HG02970 (cell line): ENCODE measurements at regions not wholly inside any gene's neighbourhood (a gene's known extent, or its start where the extent isn't known, plus 50 kb on each side); places are given as distances from the start of the nearest gene placed in this dataset.

Experiments
- ATAC-seq: cut with Tn5 transposase; IDR thresholded peaks from one replicate; pipeline ENCODE4 v1.9.1; 2021; ENCODE audit warnings: mild to moderate bottlenecking, moderate library complexity, moderate number of reproducible peaks; ENCODE audit not compliant: unreplicated experiment, low FRiP score

DNA sequence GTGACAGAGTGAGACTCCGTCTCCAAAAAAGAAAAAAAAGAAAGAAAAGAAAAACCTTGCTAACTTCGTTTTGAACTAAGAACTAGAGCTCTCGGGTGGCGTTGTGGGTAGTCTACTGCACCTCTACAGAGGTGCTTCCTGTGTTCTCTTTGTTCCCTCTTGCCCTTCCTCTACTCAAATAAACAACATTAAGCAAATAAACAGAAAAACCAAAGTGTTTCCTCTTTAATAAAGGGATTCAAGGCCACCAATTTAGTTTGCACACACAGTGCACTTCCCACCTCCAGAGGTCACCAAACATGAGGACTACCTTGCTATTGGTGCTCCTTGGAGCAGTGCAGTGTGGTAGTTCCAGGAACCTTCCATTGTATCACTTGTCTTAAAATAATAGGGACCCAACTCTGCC, 354.2 kb upstream of the TBL1XR1 start:
- ATAC-seq = no peak

DNA sequence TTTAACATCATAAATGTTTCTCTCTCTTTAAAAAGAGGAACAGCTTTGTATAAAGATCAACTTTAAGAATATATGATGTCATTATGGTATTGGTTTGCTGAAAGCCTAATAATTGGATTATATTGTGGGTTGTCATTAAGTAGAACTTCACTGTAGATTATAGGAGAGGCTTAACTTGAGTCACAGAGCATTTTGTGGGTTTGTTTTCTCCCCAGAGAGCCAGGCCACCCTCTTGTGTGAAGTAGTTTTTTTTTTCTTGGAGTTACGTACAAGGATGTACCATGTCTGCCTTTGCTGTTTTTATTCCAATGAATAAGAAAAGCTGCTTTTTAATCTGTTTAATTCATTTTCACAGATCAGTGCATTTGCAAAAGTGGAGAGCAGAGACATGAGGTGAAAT, 354.8 kb upstream of the TBL1XR1 start:
- no peak for ATAC-seq

DNA sequence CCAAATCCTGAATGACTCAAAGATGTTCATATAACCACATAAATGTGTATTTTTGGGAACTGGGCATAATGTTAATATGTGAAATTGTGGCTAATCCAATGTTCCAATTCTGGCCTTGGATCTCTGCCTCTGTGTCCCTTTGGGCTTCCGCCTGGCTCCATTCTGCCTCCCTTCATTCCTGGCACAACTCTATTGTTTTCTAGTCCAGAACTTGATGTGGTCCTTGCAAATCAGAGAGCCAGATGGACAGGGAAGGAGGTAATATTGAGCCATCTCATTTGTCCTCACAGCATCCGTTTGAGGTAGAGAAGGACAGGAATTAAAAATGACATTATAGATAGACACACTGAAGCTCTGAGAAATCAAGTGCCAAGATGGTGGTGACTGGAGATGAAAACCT, 355.7 kb upstream of the TBL1XR1 start:
- ATAC-seq = no peak

DNA sequence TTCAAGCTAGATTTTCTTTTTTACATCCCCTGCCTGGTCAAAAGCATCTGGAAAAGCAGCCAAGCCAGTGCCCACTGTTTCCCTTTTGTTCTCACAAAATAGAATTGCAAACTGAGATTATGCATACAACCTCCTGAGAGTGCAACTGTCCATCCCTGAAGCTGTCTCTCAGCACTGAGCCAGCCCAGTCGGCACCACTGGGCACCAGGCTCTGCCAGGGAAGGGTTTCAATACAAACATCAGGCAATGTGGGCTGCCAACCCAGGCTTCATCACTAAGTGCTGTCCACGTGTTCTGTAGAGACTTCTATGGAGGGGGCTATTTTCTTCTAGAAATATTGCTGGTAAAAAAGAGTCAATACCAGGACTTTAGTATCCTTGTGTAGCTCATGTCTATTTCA, 356.3 kb upstream of the TBL1XR1 start:
- no peak for ATAC-seq

DNA sequence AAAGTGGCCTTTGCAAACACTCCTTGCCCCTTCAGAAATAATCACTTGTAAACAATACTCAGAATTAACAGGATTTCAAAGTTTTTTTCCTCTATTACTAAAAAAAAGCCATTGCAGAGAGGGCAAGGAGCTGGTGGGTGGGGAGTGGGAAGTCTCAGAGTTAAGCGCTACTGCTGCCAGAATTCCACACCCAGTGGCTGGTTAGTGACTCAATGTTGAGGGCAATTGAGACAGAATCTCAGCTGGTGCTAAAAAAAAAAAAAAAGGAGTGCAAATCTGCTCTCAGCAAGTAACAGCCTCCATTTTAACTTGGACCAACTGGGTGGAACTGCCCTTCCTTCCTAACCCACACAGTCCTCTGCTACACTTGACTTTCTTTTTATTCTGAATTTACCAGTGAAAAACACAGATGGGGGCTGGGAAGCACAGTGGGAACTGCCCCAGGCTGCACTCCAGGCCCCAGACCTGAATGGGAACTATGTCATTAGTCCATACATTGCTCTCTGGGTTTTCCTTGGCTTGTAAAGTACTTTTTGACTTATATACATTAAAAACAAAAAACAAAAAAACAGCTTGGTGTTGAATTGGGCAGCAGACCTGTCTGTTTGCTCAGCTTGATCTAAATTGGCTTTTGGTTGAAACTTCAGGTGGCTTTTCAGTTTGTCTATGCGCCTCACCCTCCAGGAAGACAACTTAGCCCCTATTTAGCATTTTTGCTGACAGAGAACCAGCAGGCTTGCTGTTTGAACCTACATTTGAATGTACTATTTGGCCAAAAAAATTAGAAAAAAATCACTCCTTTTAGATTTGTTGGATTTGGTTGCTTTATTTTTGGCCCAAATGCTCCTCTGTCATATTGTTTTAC, 357.8 kb upstream of the TBL1XR1 start:
- no peak for ATAC-seq

DNA sequence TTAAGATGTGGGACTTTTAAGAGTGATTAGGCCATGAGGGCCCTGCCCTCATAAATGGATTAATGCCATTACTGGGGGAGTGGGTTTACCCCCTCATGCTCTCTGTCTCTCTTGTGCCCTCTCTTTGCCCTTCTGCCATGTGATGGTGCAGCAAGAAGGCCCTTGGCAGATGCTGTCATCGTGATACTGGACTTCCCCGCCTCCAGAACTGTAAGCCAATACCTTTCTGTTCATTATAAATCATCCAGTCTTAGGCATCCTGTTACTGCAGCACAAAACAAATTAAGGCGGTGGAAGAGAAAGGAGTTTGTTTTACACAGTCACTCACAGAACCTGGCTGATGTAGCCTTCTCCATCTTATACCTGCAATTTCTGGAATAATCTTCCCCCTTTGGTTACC, 360.3 kb upstream of the TBL1XR1 start:
- ATAC-seq = no peak

DNA sequence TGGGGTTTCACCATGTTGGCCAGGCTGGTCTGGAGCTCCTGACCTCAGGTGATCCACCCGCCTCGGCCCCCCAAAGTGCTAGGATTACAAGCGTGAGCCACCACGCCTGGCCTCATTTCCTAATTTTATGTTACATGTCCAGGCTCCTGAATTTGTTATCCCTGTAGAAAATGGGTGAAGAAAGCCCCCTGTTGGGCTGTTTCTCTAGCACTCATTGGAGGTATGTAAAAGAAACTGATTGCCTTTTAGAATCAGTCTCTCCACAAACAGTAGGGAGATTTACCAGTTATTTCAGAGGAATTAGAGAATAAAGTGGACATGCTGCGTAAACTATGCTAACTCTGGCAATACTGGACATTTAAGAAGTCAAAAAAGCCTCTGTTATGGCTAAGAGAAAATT, 364.1 kb upstream of the TBL1XR1 start:
- no peak for ATAC-seq

DNA sequence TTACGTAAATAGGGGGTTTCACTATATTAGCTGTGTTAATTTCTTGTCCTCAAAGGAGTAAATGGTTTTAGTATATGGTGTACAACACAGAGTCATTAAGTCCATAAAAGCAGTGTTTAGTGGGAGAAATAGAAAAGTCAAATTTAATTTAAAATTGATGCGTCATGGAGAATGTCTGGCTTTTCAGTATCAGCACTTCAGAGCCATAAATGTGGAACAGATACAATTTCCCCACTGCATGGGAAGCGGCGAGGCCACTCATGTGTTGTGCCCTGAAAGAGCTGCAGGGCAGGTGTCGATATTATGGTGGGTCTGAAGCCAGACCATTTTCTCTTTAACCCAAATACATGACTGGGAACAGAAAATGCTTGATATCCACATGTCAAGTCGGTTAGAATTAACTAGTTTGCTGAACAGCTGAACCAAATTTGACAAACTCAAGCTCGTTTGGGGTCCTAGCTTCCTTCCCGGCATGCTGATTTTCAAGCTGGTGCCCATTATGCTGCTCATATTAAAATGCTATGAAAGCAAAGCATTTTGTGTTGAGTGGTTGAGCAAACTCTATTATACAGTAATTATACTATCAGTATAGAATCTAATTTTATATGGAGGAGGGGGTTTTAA, 364.6 kb upstream of the TBL1XR1 start:
- no peak for ATAC-seq

DNA sequence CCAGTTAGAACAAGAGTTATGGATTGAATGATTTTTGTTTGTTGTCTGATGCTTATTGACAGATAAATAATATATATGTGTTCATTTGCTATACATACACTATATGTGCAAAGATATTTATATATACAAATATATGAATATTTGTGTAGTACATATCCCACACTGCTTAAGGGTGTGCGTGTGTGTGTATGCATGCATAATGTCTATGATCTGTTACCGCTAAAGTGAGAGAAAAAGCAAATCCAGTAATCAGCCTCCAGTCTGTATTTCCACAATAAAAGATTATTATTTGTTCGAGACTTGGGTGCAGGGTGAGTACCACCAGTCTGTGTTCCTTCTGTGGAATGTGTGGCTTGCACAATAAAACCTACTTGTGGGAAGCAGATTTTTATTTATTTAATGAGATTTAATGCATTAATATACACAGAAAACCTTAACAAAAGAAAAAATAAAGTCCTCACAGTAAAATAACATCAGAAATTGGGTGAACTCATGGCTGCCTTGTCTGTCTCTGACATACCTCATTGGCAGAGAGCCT, 366.0 kb upstream of the TBL1XR1 start:
- ATAC-seq = no peak

DNA sequence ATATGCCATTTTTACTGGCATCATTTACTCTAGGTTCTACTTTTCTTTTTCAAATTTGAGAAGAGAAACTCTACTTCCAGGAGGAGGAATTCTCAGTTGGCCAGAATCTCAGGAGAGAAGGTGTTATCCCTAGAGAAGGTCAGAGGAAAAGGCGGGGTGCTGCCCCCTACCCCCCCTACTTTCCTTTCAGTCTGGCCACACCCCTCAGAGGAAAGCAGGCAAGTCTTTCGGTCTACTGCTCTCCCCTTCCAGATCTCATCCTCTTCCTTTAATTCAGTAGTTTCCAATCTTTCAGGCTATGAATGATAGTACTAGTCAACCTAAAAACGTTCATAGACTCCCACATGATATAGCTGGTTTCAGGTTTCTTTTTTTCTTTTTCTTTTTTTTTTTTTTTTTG, 366.5 kb upstream of the TBL1XR1 start:
- no peak for ATAC-seq

DNA sequence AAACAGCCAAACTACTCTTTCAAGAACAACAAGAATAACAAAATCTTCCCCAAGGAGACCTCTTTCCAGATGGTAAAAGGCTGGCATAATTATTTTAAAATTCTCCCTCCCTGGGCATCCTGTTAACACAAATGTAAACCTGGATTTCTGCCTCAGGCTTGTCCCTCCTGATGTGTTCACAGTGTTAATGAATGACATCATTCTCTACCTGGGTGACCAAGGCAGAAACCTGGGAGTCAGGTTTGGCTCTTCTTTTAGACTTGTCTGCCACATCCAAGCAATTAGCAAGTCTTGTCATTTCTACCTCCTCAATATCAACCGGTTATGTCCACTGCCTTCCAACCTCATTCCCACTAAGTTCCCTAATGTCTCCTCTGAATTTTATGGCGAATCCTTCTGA, 368.7 kb upstream of the TBL1XR1 start:
- ATAC-seq = no peak

DNA sequence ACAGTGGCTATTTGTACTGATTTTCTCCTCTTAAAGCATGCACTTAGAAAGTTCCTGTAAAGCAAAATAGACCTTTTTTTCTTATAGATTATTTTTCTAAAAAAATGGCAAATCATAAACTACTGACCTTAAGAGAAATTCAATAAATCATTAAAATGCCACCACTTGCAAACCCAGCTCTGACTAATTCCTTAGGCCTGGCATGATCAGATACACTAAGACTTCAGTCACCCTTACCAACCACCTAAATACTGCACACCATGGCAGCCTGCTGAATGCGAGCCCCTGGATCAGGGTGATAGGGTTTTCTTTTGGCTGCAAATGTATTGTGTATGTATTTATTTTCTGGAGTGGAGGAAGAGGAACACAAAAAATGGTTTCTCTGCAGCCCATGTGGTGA, 370.6 kb upstream of the TBL1XR1 start:
- no peak for ATAC-seq

DNA sequence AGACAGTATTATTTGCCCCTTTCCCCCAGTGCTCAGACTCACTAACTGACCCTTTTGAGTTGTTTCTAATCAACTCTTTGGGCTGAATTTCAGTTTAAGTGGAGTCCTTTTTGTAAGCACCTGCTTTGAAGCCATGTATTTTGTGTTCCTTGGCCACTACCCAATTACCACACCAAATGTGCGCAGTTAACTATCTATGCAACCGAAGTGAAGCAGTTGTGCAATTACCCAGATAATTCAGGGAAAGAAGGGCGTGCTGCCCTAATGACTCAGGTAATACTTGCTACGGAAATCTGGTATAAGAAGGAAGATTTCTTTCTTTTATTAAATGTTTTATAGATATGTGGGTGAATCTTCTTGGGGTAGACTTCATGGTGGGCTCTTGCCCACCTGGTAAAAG, 371.9 kb upstream of the TBL1XR1 start:
- ATAC-seq = no peak

DNA sequence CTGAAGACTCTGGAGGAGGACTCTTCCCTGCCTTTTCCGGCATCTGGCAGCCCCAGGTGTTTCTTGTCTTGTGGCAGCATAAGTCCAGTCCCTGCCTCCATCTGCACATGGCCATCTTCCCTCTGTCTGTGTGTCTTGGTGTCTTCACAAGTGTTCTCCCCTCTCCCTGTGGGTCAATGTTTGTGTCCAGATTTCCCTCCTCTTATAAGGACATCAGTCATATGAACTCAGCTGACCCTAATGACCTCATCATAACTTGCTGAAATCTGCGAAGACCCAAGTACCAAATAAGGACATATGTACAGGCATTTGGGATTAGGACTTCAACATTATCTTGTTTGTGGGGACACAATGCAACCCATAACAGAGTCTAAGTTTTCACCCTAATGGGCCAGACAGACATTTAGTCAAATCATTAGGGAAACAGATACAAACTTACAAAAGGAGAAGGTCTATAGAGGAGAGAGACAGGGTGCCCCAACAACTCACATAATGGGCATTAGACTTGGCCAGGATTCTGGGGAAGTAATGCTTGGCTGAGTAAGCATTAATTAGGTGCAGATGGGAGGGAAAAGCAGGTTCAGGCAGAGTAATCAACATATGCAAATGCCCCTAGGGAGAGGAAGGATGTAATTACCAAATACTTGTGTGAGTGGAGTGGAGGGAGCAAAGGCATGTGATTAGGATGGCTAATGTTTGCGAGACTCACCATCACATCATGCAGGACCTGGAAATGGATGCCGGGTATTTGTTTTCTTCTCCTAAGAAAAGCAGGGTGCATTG, 372.8 kb upstream of the TBL1XR1 start:
- ATAC-seq = no peak

DNA sequence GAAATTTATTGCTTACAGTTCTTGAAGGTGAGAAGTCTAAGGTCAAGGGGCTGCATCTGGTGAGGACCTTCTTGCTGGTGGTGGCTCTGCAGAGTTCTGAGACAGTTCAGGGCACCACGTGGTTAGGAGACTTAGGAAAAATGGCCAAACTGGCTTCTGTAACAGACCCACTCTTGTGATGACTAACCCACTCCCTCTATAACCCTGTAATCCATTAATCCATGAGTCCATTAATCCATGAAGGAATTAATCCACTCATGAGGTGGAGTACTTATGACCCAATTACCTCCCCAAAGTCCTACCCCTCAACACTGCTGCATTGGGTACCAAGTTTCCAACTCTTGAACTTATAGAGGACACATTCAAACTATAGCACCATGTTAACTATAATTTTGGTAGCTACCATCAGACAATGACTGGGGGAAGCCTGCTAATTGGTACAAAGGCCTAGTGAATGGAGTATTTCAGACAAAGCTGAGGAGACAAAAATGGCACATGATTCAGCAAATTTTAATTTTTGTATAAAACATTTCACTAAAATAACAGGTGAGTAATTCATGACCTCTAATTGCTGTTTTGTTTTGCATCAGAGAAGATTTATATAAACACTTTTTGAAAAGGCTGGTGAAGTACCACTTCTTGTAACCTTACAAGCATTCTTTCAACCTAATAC, 374.1 kb upstream of the TBL1XR1 start:
- no peak for ATAC-seq

DNA sequence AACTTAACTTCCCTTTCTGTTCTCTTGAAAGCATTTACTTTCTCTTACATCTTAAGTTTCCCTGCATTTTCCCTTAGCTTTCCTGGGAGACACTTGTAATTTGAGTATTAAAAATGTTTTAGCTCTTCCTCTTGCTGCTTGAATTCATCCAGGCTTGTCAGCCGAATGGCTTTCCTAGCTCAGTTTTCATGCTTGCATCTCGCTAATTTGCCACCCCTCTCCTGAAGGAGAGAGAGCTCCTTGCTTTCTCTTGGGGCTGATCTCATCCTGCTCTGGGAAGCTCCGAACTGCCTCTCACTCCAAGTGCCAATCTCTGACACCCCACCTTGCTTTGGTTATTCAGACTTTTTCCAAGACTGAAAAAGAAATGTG, 374.6 kb upstream of the TBL1XR1 start:
- no peak for ATAC-seq

DNA sequence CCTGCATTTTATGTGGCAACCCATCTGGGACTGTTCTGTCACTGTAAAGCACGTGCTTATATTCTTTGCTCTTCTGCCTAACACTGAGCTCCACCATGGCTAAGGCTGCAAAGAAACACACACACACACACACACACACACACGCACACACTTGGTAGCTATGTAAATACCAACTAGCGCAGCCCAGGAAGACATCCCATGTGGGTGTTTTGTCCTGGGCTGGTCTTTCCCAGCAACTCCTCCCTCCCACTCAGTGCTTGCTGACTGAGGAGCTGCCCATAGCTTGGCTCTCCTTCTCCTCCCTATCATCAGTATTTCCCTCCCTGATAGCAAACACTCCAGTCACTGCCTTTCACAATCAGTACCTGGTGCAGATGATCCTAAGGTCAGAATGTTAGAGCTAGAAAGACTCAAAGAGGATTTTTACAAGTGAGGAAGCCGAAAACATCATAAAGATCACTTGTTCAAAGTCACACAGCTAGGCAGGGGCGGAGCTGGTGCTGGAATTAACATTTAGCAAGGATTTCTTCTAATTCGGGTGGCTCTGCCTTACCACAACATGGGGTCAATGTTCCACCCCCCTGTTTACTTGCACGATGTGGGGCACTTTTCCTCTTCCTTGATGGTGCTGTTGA, 377.1 kb upstream of the TBL1XR1 start:
- ATAC-seq = no peak

DNA sequence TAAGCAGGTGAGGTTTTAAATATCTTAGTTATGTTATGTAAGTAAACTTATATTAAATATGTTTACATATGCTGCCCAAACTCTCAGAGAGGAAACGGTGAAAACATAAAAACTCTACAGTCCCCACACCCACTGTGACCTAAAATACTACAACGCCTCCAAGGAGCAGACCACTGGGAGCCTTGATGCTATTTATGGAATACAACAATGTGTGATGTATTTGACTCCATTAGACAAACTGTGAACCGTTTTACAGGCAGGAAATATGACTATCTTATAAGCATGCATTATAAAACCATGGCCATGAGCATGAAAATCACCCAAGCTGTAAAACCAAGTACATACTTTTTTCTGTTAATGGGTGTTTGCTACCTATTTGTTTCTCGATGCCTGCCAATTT, 379.5 kb upstream of the TBL1XR1 start:
- ATAC-seq = no peak

DNA sequence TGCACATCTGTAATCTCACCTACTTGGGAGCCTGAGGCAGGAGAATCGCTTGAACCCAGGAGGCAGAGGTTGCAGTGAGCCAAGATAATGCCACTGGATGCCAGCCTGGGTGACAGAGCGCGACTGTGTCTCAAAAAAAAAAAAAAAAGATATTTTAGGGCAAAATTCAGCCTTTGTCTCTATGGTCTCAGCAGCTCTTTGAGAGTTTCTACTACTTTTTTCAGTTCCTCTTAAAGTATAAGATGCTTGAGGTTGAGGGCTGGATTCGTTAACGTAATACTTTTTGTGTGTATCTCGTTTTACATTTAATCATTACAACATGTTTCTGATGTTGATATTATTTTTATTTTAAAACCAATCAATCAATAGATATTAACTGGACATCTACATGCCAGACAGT, 381.2 kb upstream of the TBL1XR1 start:
- ATAC-seq = no peak

DNA sequence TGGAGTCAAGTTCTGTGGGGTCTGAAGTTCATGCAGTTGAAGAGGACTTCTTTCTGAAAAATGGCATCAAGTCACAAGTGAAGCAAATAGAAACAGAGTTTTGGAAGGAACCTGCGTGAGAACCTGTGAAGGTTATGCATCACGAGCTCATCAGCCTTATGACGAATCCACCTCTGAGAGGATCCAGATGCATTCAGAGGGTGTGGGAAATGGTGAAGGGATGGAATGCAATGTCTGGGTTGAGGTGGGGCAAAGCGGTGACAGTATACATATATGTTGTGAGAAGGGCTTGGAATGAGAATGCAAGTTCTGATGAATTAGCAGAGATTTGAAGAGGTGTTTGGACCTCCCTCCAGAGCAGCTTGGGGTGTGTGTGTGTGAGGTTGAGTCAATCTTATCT, 382.1 kb upstream of the TBL1XR1 start:
- ATAC-seq = no peak
